H9 (cell line): ENCODE measurements at regions not wholly inside any gene's neighbourhood (a gene's known extent, or its start where the extent isn't known, plus 50 kb on each side); places are given as distances from the start of the nearest gene placed in this dataset.

Source experiments
- DNase-seq: peaks from one replicate; pipeline ENCODE4 v3.0.0-alpha.2; 2017
- H2AFZ ChIP-seq: one replicate; pipeline ENCODE4 v1.6.1; 2013; ENCODE audit warnings: mild to moderate bottlenecking, low read length, control low read depth, moderate library complexity
- H2AK5ac ChIP-seq: 2 replicates; pipeline ENCODE4 v1.6.1; 2013; ENCODE audit warnings: low read length, control low read depth, mixed read lengths; ENCODE audit not compliant: insufficient read length
- H2BK120ac ChIP-seq: one replicate; pipeline ENCODE4 v1.6.1; 2013; ENCODE audit warnings: low read depth, mild to moderate bottlenecking, low read length, control low read depth, inconsistent platforms; ENCODE audit not compliant: poor library complexity, severe bottlenecking
- H2BK12ac ChIP-seq: 2 replicates; pipeline ENCODE4 v1.6.1; 2013; ENCODE audit warnings: low read length, control low read depth, mixed read lengths, low read depth; ENCODE audit not compliant: insufficient read length
- H2BK15ac ChIP-seq: 2 replicates; pipeline ENCODE4 v1.6.1; 2013; ENCODE audit warnings: low read depth, low read length, control low read depth
- H2BK20ac ChIP-seq: one replicate; pipeline ENCODE4 v1.6.1; 2013; ENCODE audit warnings: low read depth, mild to moderate bottlenecking, low read length, control low read depth, inconsistent platforms; ENCODE audit not compliant: poor library complexity, severe bottlenecking
- H2BK5ac ChIP-seq: 2 replicates; pipeline ENCODE4 v1.6.1; 2013; ENCODE audit warnings: low read length, control low read depth, mixed read lengths; ENCODE audit not compliant: insufficient read length
- H3K14ac ChIP-seq: 2 replicates; pipeline ENCODE4 v1.6.1; 2013; ENCODE audit warnings: low read length, control low read depth; ENCODE audit not compliant: insufficient read depth
- H3K18ac ChIP-seq: 2 replicates; pipeline ENCODE4 v1.6.1; 2013; ENCODE audit warnings: low read depth, mild to moderate bottlenecking, mixed read lengths, low read length, control low read depth; ENCODE audit not compliant: insufficient read length
- H3K23ac ChIP-seq: 2 replicates; pipeline ENCODE4 v1.6.1; 2013; ENCODE audit warnings: low read length, control low read depth, mixed read lengths, low read depth; ENCODE audit not compliant: insufficient read length
- H3K23me2 ChIP-seq: 2 replicates; pipeline ENCODE4 v1.6.1; 2013; ENCODE audit warnings: low read depth, mild to moderate bottlenecking, mixed read lengths, low read length, control low read depth; ENCODE audit not compliant: insufficient read length, poor library complexity, severe bottlenecking
- H3K27ac ChIP-seq: 2 replicates; pipeline ENCODE4 v1.5.1; 2013; ENCODE audit warnings: low read length, control low read depth, mixed read lengths, low read depth; ENCODE audit not compliant: insufficient read length
- H3K27me3 ChIP-seq: 2 replicates; pipeline ENCODE4 v1.6.1; 2013; ENCODE audit warnings: low read length, control low read depth, inconsistent platforms; ENCODE audit not compliant: insufficient read depth
- H3K4ac ChIP-seq: 2 replicates; pipeline ENCODE4 v1.6.1; 2013; ENCODE audit warnings: low read depth, mild to moderate bottlenecking, control low read depth, inconsistent platforms, low read length, moderate library complexity
- H3K4me1 ChIP-seq: 2 replicates; pipeline ENCODE4 v1.6.1; 2013; ENCODE audit warnings: low read length, control low read depth, inconsistent platforms; ENCODE audit not compliant: insufficient read depth
- H3K4me2 ChIP-seq: 2 replicates; pipeline ENCODE4 v1.6.1; 2013; ENCODE audit warnings: low read length, control low read depth, mixed read lengths; ENCODE audit not compliant: insufficient read length, insufficient read depth
- H3K56ac ChIP-seq: 2 replicates; pipeline ENCODE4 v1.6.1; 2013; ENCODE audit warnings: low read depth, mild to moderate bottlenecking, mixed read lengths, low read length, control low read depth; ENCODE audit not compliant: insufficient read length
- H3K79me1 ChIP-seq: 2 replicates; pipeline ENCODE4 v1.6.1; 2013; ENCODE audit warnings: low read depth, mild to moderate bottlenecking, moderate library complexity, low read length, control low read depth, inconsistent platforms; ENCODE audit not compliant: insufficient read depth, poor library complexity, severe bottlenecking
- H3K79me2 ChIP-seq: 2 replicates; pipeline ENCODE4 v1.6.1; 2013; ENCODE audit warnings: low read length, control low read depth, inconsistent platforms; ENCODE audit not compliant: insufficient read depth
- H3K9ac ChIP-seq: 2 replicates; pipeline ENCODE4 v1.6.1; 2013; ENCODE audit warnings: low read length, control low read depth, mixed read lengths; ENCODE audit not compliant: insufficient read length; ENCODE audit errors: extremely low read depth
- H3K9me3 ChIP-seq: one replicate; pipeline ENCODE4 v1.6.1; 2013; ENCODE audit warnings: low read depth, low read length, inconsistent platforms; ENCODE audit not compliant: control insufficient read depth
- H3T11ph ChIP-seq: one replicate; pipeline ENCODE4 v1.6.1; 2013; ENCODE audit warnings: mild to moderate bottlenecking, low read length, control low read depth, inconsistent platforms
- H4K20me1 ChIP-seq: one replicate; pipeline ENCODE4 v1.6.1; 2013; ENCODE audit not compliant: control insufficient read depth, insufficient read length, insufficient read depth
- H4K5ac ChIP-seq: 2 replicates; pipeline ENCODE4 v1.6.1; 2013; ENCODE audit warnings: low read depth, mild to moderate bottlenecking, mixed read lengths, low read length, control low read depth; ENCODE audit not compliant: insufficient read length
- H4K8ac ChIP-seq: replicated peaks from 2 replicates; pipeline ENCODE4 v1.6.1; 2013; ENCODE audit warnings: low read length, control low read depth, mixed read lengths, low read depth; ENCODE audit not compliant: insufficient read length
- H4K91ac ChIP-seq: 2 replicates; pipeline ENCODE4 v1.6.1; 2013; ENCODE audit warnings: low read depth, mild to moderate bottlenecking, moderate library complexity, mixed read lengths, low read length, control low read depth; ENCODE audit not compliant: insufficient read length
- H3K27ac Mint-ChIP-seq, 3 experiments: 2 replicates in 2 of 3; 3 replicates in 1 of 3; pipeline ENCODE4 v1.8.0; 2020 to 2021; ENCODE audit warnings: mixed read lengths in 3 of 3, mild to moderate bottlenecking in 1 of 3, moderate library complexity in 1 of 3
- H3K27me3 Mint-ChIP-seq: 2 replicates; pipeline ENCODE4 v1.8.0; 2021; ENCODE audit warnings: low read depth, mild to moderate bottlenecking, moderate library complexity, mixed read lengths
- H3K36me3 Mint-ChIP-seq, 3 experiments: 2 replicates in 2 of 3; 3 replicates in 1 of 3; pipeline ENCODE4 v1.8.0; 2020 to 2021; ENCODE audit warnings: low read depth in 3 of 3, mixed read lengths in 3 of 3; ENCODE audit not compliant: insufficient read depth in 1 of 3
- H3K4me1 Mint-ChIP-seq, 2 experiments: 2 replicates each; pipeline ENCODE4 v1.8.0; 2020; ENCODE audit warnings: mixed read lengths in 2 of 2
- H3K4me3 Mint-ChIP-seq, 2 experiments: 2 replicates in 1 of 2; 3 replicates in 1 of 2; pipeline ENCODE4 v1.8.0; 2020 to 2021; ENCODE audit warnings: mild to moderate bottlenecking in 2 of 2, mixed read lengths in 2 of 2, moderate library complexity in 1 of 2
- H3K9me3 Mint-ChIP-seq, 2 experiments: 2 replicates in 1 of 2; 3 replicates in 1 of 2; pipeline ENCODE4 v1.8.0; 2020; ENCODE audit warnings: mild to moderate bottlenecking in 2 of 2, mixed read lengths in 2 of 2, moderate library complexity in 1 of 2
- CTCF ChIP-seq: fragments of 200-600 bp; sonication (generic); conservative IDR thresholded peaks from 3 replicates; pipeline ENCODE4 v1.8.0; 2021; ENCODE audit warnings: antibody characterized with exemption, mild to moderate bottlenecking
- WGBS: extraction: QIAGEN DNeasy Blood & Tissue Kit; methylation state at CpG from one replicate; pipeline ENCODE4 v1.1.7; 2013; ENCODE audit warnings: missing lambda C conversion rate, low lambda C conversion rate, mixed read lengths; ENCODE audit not compliant: insufficient read length; ENCODE audit errors: extremely low coverage; 5-methylcytosine and 5-hydroxymethylcytosine counted together

GRCh38 chr21:28763809-28764418, 228.8 kb downstream of the LTN1 start:
- no peak overlapping the region for H4K8ac ChIP-seq
- H3K56ac ChIP-seq: no peak overlapping the region
- WGBS: no CpG with 5 or more reads among the region's 2 CpGs
- H3K27me3 ChIP-seq: no peaks in the 10 kb centered on the region
- H2AK5ac ChIP-seq: no peak overlapping the region
- H3K4ac ChIP-seq: no peak overlapping the region
- H2AFZ ChIP-seq: no peak overlapping the region
- no peak overlapping the region for H2BK12ac ChIP-seq
- no peak overlapping the region for H3K27ac ChIP-seq
- no peak for DNase-seq
- H3K4me3 Mint-ChIP-seq: no peak overlapping the region; a peak in 1 of 5 replicates
- no peak overlapping the region for H3K27ac Mint-ChIP-seq
- no peaks in the 10 kb centered on the region for H3K4me1 Mint-ChIP-seq
- H3K9me3 Mint-ChIP-seq: peaks cover 14 to 17% of the 10 kb centered on the region in 2 experiments
- H2BK5ac ChIP-seq: no peak overlapping the region
- H3K14ac ChIP-seq: no peak overlapping the region
- H2BK20ac ChIP-seq: no peak overlapping the region
- H4K91ac ChIP-seq: no peak overlapping the region
- no peaks in the 10 kb centered on the region for H4K20me1 ChIP-seq
- no peak overlapping the region for H3K18ac ChIP-seq
- H3K36me3 Mint-ChIP-seq: peaks cover 0 to 13% (median 0%) of the 10 kb centered on the region in 3 experiments; a peak in 2 of 7 replicates
- no peak overlapping the region for H3K4me2 ChIP-seq
- H2BK120ac ChIP-seq: no peak overlapping the region
- H2BK15ac ChIP-seq: no peak overlapping the region
- no peak overlapping the region for H3K23ac ChIP-seq
- H3K79me2 ChIP-seq: no peaks in the 10 kb centered on the region
- no peaks in the 10 kb centered on the region for H3K27me3 Mint-ChIP-seq
- H3K23me2 ChIP-seq: no peaks in the 10 kb centered on the region
- no peaks in the 10 kb centered on the region for H3K79me1 ChIP-seq
- H3K9me3 ChIP-seq: no peaks in the 10 kb centered on the region
- H3K4me1 ChIP-seq: no peaks in the 10 kb centered on the region
- no peak for TF ChIP-seq CTCF
- H3K9ac ChIP-seq: no peak overlapping the region
- no peak overlapping the region for H4K5ac ChIP-seq
- no peak overlapping the region for H3T11ph ChIP-seq
